Fibroblast of skin of scalp (primary cell): ENCODE measurements at regions not wholly inside any gene's neighbourhood (a gene's known extent, or its start where the extent isn't known, plus 50 kb on each side); places are given as distances from the start of the nearest gene placed in this dataset.

ENCODE experiments used
- DNase-seq: peaks from one replicate; pipeline ENCODE4 v3.0.0-alpha.2; 2013

- DNase-seq: no peak
Observed at GRCh38 chr6:163635731-163636364, 221.3 kb downstream of the QKI start.

DNA sequence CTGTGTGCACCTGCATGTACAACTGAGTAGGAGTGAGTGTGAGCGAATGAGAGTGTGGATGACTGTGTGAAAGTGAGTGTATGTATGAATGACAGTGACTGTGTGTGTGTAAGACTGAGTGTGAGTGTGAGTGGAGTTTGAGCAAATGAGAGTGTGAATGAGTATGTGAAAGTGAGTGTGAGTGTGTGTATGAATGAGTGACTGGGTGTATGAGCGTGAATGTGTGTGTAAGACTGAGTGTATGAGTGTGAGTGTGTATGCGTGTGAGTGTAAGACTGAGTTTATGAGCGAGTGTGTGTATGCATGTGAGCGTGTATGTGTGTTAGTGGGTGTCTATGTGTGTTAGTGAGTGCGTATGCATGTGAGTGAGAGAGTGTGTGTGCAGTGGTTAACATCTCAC lies 220.8 kb downstream of the QKI start:
- DNase-seq: no peak

GRCh38 chr6:163634211-163635171 lies 220.0 kb downstream of the QKI start:
- DNase-seq: no peak

DNA sequence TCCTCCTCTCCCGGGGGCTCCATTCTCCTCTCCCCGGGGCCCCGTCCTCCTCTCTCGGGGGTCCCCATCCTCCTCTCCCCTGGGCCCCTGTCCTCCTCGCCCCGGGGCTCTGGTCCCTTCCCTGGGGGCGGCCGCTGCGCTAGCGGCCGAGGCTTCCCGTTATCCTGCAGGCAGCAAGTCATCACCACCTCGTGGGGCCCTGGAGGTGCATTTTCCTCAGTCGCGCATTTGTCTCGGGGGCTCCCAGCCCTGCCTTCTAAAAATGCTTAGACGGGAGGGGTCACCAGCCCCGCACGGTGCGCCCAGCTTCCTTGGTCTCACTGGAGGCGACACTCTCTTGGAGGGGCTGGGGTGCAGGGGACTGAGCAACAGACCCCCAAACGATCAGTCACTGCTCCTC lies 216.5 kb downstream of the QKI start:
- no peak for DNase-seq

DNA sequence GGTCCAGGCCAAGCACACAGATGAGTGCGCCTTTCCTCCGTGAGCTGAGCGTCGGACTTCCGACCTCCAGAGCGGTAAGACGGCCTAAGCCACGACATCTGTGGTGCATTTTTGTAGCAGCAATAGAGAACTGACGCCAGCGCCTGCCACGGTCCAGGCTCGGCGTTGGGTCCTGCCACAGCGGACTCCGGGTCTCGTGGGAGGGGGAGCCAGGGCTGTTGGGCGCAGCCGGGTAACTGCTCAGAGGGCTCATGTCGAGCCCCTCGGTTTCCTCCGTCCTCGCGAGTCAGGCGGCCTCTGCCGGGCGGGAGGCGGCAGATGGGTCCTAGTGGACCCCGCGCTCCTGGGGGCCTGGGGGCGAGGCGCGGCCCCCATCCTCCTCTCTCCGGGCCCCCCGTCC lies 216.1 kb downstream of the QKI start:
- no peak for DNase-seq

DNA sequence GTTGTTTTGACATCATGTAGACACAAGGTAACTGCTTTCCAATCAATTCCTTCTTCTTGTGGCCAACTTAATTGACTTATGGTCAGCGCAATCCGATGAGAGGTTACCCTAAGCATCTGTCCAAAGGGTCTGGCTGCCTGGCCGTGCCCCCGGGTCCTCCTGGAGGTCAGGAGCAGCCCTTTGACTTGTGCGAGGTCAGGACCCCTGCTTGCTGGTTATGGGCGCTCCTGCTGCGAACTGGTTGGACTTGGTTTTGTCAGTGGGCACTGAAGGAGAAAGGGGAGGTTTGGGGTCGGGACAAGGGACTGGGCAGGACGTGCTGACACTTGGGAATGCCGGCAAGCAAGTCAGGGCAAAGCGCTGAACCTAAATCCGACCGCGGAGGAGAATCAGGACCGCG lies 215.6 kb downstream of the QKI start:
- DNase-seq: no peak
